H9 (cell line): ENCODE measurements at regions not wholly inside any gene's neighbourhood (a gene's known extent, or its start where the extent isn't known, plus 50 kb on each side); places are given as distances from the start of the nearest gene placed in this dataset.

ENCODE experiments used
- DNase-seq: peaks from one replicate; pipeline ENCODE4 v3.0.0-alpha.2; 2017
- H2AFZ ChIP-seq: one replicate; pipeline ENCODE4 v1.6.1; 2013; ENCODE audit warnings: mild to moderate bottlenecking, low read length, control low read depth, moderate library complexity
- H2AK5ac ChIP-seq: 2 replicates; pipeline ENCODE4 v1.6.1; 2013; ENCODE audit warnings: low read length, control low read depth, mixed read lengths; ENCODE audit not compliant: insufficient read length
- H2BK120ac ChIP-seq: one replicate; pipeline ENCODE4 v1.6.1; 2013; ENCODE audit warnings: low read depth, mild to moderate bottlenecking, low read length, control low read depth, inconsistent platforms; ENCODE audit not compliant: poor library complexity, severe bottlenecking
- H2BK12ac ChIP-seq: 2 replicates; pipeline ENCODE4 v1.6.1; 2013; ENCODE audit warnings: low read length, control low read depth, mixed read lengths, low read depth; ENCODE audit not compliant: insufficient read length
- H2BK15ac ChIP-seq: 2 replicates; pipeline ENCODE4 v1.6.1; 2013; ENCODE audit warnings: low read depth, low read length, control low read depth
- H2BK20ac ChIP-seq: one replicate; pipeline ENCODE4 v1.6.1; 2013; ENCODE audit warnings: low read depth, mild to moderate bottlenecking, low read length, control low read depth, inconsistent platforms; ENCODE audit not compliant: poor library complexity, severe bottlenecking
- H2BK5ac ChIP-seq: 2 replicates; pipeline ENCODE4 v1.6.1; 2013; ENCODE audit warnings: low read length, control low read depth, mixed read lengths; ENCODE audit not compliant: insufficient read length
- H3K14ac ChIP-seq: 2 replicates; pipeline ENCODE4 v1.6.1; 2013; ENCODE audit warnings: low read length, control low read depth; ENCODE audit not compliant: insufficient read depth
- H3K18ac ChIP-seq: 2 replicates; pipeline ENCODE4 v1.6.1; 2013; ENCODE audit warnings: low read depth, mild to moderate bottlenecking, mixed read lengths, low read length, control low read depth; ENCODE audit not compliant: insufficient read length
- H3K23ac ChIP-seq: 2 replicates; pipeline ENCODE4 v1.6.1; 2013; ENCODE audit warnings: low read length, control low read depth, mixed read lengths, low read depth; ENCODE audit not compliant: insufficient read length
- H3K23me2 ChIP-seq: 2 replicates; pipeline ENCODE4 v1.6.1; 2013; ENCODE audit warnings: low read depth, mild to moderate bottlenecking, mixed read lengths, low read length, control low read depth; ENCODE audit not compliant: insufficient read length, poor library complexity, severe bottlenecking
- H3K27ac ChIP-seq: 2 replicates; pipeline ENCODE4 v1.5.1; 2013; ENCODE audit warnings: low read length, control low read depth, mixed read lengths, low read depth; ENCODE audit not compliant: insufficient read length
- H3K27me3 ChIP-seq: 2 replicates; pipeline ENCODE4 v1.6.1; 2013; ENCODE audit warnings: low read length, control low read depth, inconsistent platforms; ENCODE audit not compliant: insufficient read depth
- H3K4ac ChIP-seq: 2 replicates; pipeline ENCODE4 v1.6.1; 2013; ENCODE audit warnings: low read depth, mild to moderate bottlenecking, control low read depth, inconsistent platforms, low read length, moderate library complexity
- H3K4me1 ChIP-seq: 2 replicates; pipeline ENCODE4 v1.6.1; 2013; ENCODE audit warnings: low read length, control low read depth, inconsistent platforms; ENCODE audit not compliant: insufficient read depth
- H3K4me2 ChIP-seq: 2 replicates; pipeline ENCODE4 v1.6.1; 2013; ENCODE audit warnings: low read length, control low read depth, mixed read lengths; ENCODE audit not compliant: insufficient read length, insufficient read depth
- H3K56ac ChIP-seq: 2 replicates; pipeline ENCODE4 v1.6.1; 2013; ENCODE audit warnings: low read depth, mild to moderate bottlenecking, mixed read lengths, low read length, control low read depth; ENCODE audit not compliant: insufficient read length
- H3K79me1 ChIP-seq: 2 replicates; pipeline ENCODE4 v1.6.1; 2013; ENCODE audit warnings: low read depth, mild to moderate bottlenecking, moderate library complexity, low read length, control low read depth, inconsistent platforms; ENCODE audit not compliant: insufficient read depth, poor library complexity, severe bottlenecking
- H3K79me2 ChIP-seq: 2 replicates; pipeline ENCODE4 v1.6.1; 2013; ENCODE audit warnings: low read length, control low read depth, inconsistent platforms; ENCODE audit not compliant: insufficient read depth
- H3K9ac ChIP-seq: 2 replicates; pipeline ENCODE4 v1.6.1; 2013; ENCODE audit warnings: low read length, control low read depth, mixed read lengths; ENCODE audit not compliant: insufficient read length; ENCODE audit errors: extremely low read depth
- H3K9me3 ChIP-seq: one replicate; pipeline ENCODE4 v1.6.1; 2013; ENCODE audit warnings: low read depth, low read length, inconsistent platforms; ENCODE audit not compliant: control insufficient read depth
- H3T11ph ChIP-seq: one replicate; pipeline ENCODE4 v1.6.1; 2013; ENCODE audit warnings: mild to moderate bottlenecking, low read length, control low read depth, inconsistent platforms
- H4K20me1 ChIP-seq: one replicate; pipeline ENCODE4 v1.6.1; 2013; ENCODE audit not compliant: control insufficient read depth, insufficient read length, insufficient read depth
- H4K5ac ChIP-seq: 2 replicates; pipeline ENCODE4 v1.6.1; 2013; ENCODE audit warnings: low read depth, mild to moderate bottlenecking, mixed read lengths, low read length, control low read depth; ENCODE audit not compliant: insufficient read length
- H4K8ac ChIP-seq: replicated peaks from 2 replicates; pipeline ENCODE4 v1.6.1; 2013; ENCODE audit warnings: low read length, control low read depth, mixed read lengths, low read depth; ENCODE audit not compliant: insufficient read length
- H4K91ac ChIP-seq: 2 replicates; pipeline ENCODE4 v1.6.1; 2013; ENCODE audit warnings: low read depth, mild to moderate bottlenecking, moderate library complexity, mixed read lengths, low read length, control low read depth; ENCODE audit not compliant: insufficient read length
- H3K27ac Mint-ChIP-seq, 3 experiments: 2 replicates in 2 of 3; 3 replicates in 1 of 3; pipeline ENCODE4 v1.8.0; 2020 to 2021; ENCODE audit warnings: mixed read lengths in 3 of 3, mild to moderate bottlenecking in 1 of 3, moderate library complexity in 1 of 3
- H3K27me3 Mint-ChIP-seq: 2 replicates; pipeline ENCODE4 v1.8.0; 2021; ENCODE audit warnings: low read depth, mild to moderate bottlenecking, moderate library complexity, mixed read lengths
- H3K36me3 Mint-ChIP-seq, 3 experiments: 2 replicates in 2 of 3; 3 replicates in 1 of 3; pipeline ENCODE4 v1.8.0; 2020 to 2021; ENCODE audit warnings: low read depth in 3 of 3, mixed read lengths in 3 of 3; ENCODE audit not compliant: insufficient read depth in 1 of 3
- H3K4me1 Mint-ChIP-seq, 2 experiments: 2 replicates each; pipeline ENCODE4 v1.8.0; 2020; ENCODE audit warnings: mixed read lengths in 2 of 2
- H3K4me3 Mint-ChIP-seq, 2 experiments: 2 replicates in 1 of 2; 3 replicates in 1 of 2; pipeline ENCODE4 v1.8.0; 2020 to 2021; ENCODE audit warnings: mild to moderate bottlenecking in 2 of 2, mixed read lengths in 2 of 2, moderate library complexity in 1 of 2
- H3K9me3 Mint-ChIP-seq, 2 experiments: 2 replicates in 1 of 2; 3 replicates in 1 of 2; pipeline ENCODE4 v1.8.0; 2020; ENCODE audit warnings: mild to moderate bottlenecking in 2 of 2, mixed read lengths in 2 of 2, moderate library complexity in 1 of 2
- CTCF ChIP-seq: fragments of 200-600 bp; sonication (generic); conservative IDR thresholded peaks from 3 replicates; pipeline ENCODE4 v1.8.0; 2021; ENCODE audit warnings: antibody characterized with exemption, mild to moderate bottlenecking
- WGBS: extraction: QIAGEN DNeasy Blood & Tissue Kit; methylation state at CpG from one replicate; pipeline ENCODE4 v1.1.7; 2013; ENCODE audit warnings: missing lambda C conversion rate, low lambda C conversion rate, mixed read lengths; ENCODE audit not compliant: insufficient read length; ENCODE audit errors: extremely low coverage; 5-methylcytosine and 5-hydroxymethylcytosine counted together

DNA sequence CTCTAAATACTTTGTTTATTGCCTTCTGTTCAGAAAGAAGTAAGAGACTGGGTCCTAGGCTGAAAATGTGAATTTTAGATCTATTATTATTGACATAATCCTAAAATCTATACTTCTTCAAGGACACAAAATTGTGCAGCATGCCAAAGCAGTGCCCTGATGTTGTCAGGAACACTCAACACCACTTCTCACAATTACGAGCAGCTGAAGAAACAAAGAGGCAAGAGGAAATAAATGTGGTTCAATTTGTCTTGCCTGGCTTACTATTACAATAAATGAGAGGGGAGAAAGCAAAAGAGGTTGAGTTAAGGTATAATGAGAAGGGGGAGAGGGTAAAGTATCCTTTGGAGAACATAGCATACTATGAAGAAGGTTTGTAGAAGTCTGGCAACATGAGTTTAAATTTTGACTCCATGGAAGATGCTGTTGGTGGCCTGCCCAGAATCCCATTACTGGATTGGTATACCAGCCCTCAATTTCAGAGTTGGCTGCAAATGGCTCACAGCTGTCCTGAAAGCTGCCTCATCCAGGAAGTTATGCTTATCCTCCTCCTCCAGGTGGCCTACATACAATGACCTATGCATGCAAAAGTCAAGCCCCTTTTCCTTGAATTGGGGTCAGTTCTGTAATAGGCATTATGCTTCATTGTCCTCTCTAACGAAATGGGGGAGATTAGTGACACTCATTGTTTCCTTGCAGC, 274.6 kb upstream of the SMIM30 start:
- Histone ChIP-seq H3K9me3 (peaks cover 6% of the 10 kb centered on the region), H2BK15ac (no peak overlapping the region), H3K4me2 (no peak overlapping the region), H2AFZ (no peak overlapping the region), H3K9ac (no peak overlapping the region), H4K20me1 (no peaks in the 10 kb centered on the region), H3K23me2 (no peaks in the 10 kb centered on the region), H3K79me1 (no peaks in the 10 kb centered on the region), H2BK5ac (no peak overlapping the region), H2AK5ac (no peak overlapping the region), H3K27ac (no peak overlapping the region), H4K5ac (no peak overlapping the region), H3K79me2 (no peaks in the 10 kb centered on the region), H2BK120ac (no peak overlapping the region), H2BK20ac (no peak overlapping the region), H3K18ac (no peak overlapping the region), H3K4ac (no peak overlapping the region), H3K56ac (no peak overlapping the region), H4K91ac (no peak overlapping the region), H2BK12ac (no peak overlapping the region), H3K27me3 (no peaks in the 10 kb centered on the region; the same call in 1 of the 2 replicates), H3K23ac (no peak overlapping the region), H3T11ph (no peak overlapping the region), H3K4me1 (peaks cover 9% of the 10 kb centered on the region), H4K8ac (no peak overlapping the region), H3K14ac (no peak overlapping the region)
- peaks cover 7% of the 10 kb centered on the region for H3K27me3 Mint-ChIP-seq
- no peak for TF ChIP-seq CTCF
- H3K27ac Mint-ChIP-seq, result no peak overlapping the region
- peaks cover 29 to 36% of the 10 kb centered on the region in 2 experiments for H3K4me1 Mint-ChIP-seq
- peaks cover 11 to 18% of the 10 kb centered on the region in 2 experiments; a peak in 4 of 5 replicates for H3K9me3 Mint-ChIP-seq
- no peak overlapping the region for H3K4me3 Mint-ChIP-seq
- no CpG with 5 or more reads among the region's 2 CpGs for WGBS
- no peak for DNase-seq
- peaks cover 6 to 9% (median 7%) of the 10 kb centered on the region in 3 experiments; a peak in 4 of 7 replicates for H3K36me3 Mint-ChIP-seq
